ENCODE measurements at regions not wholly inside any gene's neighbourhood (a gene's known extent, or its start where the extent isn't known, plus 50 kb on each side); places are given as distances from the start of the nearest gene placed in this dataset.
"Not testable (repeated sequence)": the region's sequence is repeated elsewhere in the genome, so short reads cannot be mapped to it uniquely, and the experiment has no call there.

DNA sequence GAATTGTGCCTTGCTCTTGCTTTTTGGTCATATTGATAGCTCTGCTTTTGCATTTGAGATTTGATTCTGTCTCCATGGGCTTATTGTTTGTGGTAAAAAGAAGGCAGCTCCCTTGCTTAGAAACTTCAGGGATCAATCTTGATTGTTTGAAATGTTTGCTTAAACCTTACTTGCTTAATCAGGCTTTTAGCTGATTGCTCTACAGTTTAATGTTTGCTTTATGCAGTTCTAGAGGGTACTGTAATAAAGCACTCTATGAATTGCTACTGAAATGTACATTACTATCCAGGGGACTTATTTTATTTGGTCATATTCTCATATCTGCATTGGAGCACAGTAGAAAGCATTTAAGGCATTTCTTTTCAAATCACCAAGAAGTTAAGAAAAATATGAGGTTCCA, 545.4 kb upstream of the HS3ST5 start:
- no peak for DNase-seq

- DNase-seq: no peak
Observed at GRCh38 chr6:114886670-114887436, 544.0 kb upstream of the HS3ST5 start.

GRCh38 chr6:114879693-114880092, 536.9 kb upstream of the HS3ST5 start:
- no peak for DNase-seq

DNA sequence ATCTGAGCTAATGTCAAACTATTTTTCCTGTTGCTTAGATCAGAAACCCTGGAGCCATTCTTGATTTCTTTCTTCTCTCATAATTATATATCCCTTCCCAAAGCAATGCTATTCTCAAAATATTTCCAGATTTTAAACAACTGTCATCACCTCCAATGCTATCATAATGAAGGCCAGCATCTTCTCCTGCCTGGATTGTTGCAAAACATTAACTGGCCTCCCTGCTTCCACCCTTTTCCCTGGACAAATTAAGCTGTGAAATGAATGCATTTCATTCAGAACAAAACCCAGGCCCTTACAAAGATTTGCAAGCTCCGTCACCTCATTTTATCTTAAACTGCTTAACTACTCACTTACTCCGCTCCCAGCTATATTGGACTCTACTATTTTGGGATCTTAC, 535.3 kb upstream of the HS3ST5 start:
- DNase-seq: no peak

GRCh38 chr6:114874410-114874809, 531.6 kb upstream of the HS3ST5 start:
- DNase-seq: no peak

GRCh38 chr6:114865506-114865905, 522.7 kb upstream of the HS3ST5 start:
- not testable (repeated sequence) for DNase-seq

- no peak for DNase-seq
Observed at GRCh38 chr6:114863610-114864009, 520.8 kb upstream of the HS3ST5 start.

DNA sequence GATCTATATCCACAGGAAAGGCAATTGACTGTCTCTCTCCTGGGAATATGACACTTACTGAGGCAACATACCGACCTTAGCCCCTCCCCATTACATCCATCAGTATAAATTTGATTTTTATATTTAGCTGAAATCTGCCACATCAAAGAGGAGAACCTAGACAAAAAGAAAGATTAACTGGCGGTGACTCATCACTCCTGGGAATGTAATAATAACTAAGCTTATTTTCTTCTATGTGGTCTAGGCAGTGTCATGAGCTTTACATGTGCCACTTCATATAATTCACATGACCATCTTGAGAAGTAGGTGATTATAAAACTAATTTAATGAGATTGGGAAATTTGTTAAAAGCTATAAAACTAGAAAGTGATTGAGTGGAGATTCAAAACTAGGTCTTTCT, 520.0 kb upstream of the HS3ST5 start:
- DNase-seq: no peak

- DNase-seq: no peak
Observed at GRCh38 chr6:114862064-114862463, 519.2 kb upstream of the HS3ST5 start.

- no peak for DNase-seq
Observed at GRCh38 chr6:114844359-114844758, 501.5 kb upstream of the HS3ST5 start.

GRCh38 chr6:114839019-114839418, 496.2 kb upstream of the HS3ST5 start:
- no peak for DNase-seq

DNA sequence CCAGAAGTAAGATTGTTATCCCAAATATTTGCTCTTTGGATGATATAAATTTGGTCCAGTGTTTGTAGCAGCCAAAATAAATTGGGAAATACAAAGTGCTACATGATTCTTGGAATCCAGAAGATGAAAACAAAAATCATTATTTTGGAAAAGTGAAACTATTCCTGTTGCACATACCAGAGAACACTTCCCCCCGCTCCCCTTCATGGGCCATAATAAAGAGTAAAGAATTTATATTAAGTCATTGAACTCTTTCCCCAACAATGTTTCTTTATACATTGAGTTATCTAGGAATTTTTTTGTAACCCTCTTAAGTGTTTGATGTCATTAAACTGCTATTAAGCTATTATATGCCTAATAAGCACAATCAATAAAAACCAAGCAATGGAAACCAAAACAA, 490.4 kb upstream of the HS3ST5 start:
- DNase-seq: no peak

DNA sequence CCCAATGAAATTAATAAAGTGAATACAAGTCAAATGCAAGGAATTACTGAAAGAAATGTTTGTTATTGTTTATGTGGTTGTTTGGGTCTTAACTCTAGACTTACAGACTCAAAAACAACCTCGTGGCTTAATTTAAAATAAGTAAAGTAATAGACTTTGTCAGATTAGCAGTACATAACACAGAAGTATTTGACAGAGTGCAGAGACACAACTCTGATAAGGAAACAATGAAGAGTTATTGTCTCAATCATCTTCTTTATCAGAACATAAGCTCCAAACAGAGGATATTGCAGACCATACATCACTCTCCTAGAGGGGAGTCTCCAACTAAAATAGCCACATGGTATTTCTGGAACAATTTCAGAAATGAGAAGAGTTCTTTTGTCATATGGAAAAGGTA, 487.7 kb upstream of the HS3ST5 start:
- no peak for DNase-seq

DNA sequence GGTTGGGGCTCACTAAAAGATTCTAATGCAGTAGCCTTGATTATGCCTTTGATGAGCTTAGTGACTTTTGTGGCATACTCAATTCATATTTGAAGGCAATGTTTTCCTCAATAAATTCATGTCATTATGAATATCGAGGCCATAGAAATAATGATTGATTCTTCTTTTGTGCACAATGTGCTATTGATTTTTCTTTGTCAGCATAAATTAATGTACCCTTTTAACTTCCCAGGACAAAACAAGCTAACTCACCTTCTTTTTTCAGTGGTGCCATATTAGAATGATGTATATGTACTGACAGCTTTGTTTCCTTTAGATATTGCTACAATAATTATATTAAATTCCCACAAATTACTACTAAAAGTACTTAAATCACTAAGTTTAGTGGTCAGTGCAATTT, 484.3 kb upstream of the HS3ST5 start:
- no peak for DNase-seq

- no peak for DNase-seq
Observed at GRCh38 chr6:114824409-114824808, 481.6 kb upstream of the HS3ST5 start.

DNA sequence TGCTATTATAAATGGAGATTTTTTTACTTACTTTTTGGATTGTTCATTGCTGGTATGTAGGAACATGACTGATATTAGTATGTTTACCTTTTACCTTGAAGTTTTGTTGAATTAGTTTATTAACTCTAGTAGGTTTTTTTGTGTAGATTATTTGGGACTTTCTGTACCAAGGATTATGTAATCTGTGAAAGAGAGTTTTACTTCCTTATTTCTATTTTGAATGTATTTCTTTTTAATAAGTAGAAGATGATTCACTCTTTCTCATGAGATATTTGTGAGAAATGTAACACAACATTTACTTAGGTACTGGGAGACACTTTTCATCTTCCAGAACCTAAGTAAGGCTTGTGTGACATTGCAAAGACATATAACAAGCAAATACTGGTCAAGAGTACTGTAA, 473.9 kb upstream of the HS3ST5 start:
- DNase-seq: no peak

- DNase-seq: no peak
Observed at GRCh38 chr6:114810468-114810867, 467.6 kb upstream of the HS3ST5 start.

- not testable (repeated sequence) for DNase-seq
Observed at GRCh38 chr6:114805426-114805825, 462.6 kb upstream of the HS3ST5 start.

- no peak for DNase-seq
Observed at GRCh38 chr6:114796576-114796975, 453.8 kb upstream of the HS3ST5 start.

GRCh38 chr6:114793428-114793827, 450.6 kb upstream of the HS3ST5 start:
- DNase-seq: no peak

DNA sequence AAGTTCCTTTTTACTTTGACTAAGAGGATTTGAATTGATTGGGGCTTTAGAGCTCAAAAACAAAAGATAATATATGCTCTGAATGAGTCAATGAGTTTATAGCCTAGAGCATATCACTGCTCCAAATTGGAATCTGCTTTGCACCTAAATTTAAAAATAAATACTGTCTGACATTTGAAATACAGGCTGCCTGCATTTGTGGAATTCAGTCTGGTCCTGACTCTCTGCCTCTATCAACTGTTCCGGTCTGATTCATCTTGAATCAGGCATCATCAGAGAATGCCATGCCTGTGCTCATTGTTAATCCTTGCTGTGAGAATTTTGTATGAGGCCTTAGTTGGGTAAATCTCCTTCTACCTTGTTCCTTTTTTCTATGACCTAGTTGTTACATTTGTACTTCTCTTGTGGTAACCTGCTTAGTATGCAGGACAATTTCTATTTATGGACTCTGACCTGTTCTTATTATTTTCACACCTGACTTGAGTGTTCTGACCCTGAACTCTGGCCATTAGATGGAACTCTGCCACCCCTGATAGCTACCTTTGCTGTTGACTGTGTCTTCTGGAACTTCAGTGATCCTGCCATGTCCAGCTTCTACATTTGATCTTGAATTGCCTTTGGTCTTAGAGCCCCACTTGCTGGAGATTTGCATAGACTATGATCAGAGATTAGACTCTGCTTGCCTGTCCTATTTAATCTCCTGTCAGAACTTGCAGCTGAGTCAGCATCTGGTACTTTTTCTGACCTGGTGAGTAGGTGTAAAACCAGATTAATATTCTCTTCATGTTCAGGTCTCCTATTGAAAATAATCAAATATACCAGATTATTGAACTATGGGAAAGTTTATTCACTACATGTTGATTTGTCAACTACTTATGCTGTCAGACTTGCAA, 442.7 kb upstream of the HS3ST5 start:
- DNase-seq: peak; percentile 6

DNA sequence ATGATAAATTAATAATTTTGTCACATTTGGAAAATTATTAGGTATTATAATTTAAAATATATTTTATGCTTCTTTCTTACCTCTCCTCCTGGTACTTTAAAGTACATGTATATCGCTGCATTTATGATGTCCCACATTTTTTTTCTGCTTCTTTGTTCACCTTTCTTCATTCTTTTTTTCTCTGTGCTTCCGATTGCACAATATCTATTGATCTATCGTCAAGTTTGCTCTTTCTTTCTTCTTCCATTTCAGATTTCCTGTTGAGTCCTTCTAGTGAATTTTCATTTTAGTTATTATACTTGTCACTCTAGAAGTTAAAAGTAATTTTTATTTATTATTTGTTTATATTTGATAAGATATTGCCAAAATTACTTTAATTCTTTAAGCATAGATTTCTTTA, 441.0 kb upstream of the HS3ST5 start:
- no peak for DNase-seq

DNA sequence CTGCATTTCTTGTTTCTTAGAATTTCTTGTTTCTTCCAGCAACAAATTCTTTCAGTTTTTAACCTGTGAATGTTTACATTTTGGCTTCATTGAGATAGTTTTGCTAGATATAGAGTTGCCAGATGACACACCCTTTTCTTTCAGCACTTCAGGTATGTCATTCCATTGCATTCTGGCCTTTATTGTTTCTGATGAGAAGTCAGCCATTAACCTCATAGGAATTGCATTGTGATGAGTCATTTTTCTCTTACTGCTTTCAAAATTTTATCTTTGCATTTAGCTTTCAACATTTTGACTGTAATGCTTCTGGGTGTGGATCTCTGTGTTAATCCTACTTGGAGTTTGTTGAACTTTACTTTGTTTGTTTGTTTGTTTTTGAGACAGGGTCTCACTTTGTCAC, 440.3 kb upstream of the HS3ST5 start:
- no peak for DNase-seq

DNA sequence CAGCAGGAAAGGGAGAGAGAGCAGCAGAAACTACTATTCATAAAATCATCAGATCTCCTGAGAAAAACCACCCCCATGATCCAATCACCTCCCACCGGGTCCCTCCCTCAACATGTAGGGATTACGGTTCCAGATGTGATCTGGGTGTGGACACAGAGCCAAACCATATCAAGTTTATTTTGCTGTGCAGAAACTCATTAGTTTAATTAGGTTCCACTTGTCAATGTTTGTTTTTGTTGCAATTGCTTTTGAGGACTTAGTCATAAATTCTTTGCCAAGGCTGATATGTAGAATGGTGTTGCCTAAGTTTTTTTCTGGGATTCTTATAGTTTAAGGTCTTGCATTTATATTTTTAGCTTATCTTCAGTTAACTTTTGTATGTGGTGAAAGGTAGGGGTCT, 422.0 kb upstream of the HS3ST5 start:
- no peak for DNase-seq
